ENCODE measurements at regions not wholly inside any gene's neighbourhood (a gene's known extent, or its start where the extent isn't known, plus 50 kb on each side); places are given as distances from the start of the nearest gene placed in this dataset.

DNA sequence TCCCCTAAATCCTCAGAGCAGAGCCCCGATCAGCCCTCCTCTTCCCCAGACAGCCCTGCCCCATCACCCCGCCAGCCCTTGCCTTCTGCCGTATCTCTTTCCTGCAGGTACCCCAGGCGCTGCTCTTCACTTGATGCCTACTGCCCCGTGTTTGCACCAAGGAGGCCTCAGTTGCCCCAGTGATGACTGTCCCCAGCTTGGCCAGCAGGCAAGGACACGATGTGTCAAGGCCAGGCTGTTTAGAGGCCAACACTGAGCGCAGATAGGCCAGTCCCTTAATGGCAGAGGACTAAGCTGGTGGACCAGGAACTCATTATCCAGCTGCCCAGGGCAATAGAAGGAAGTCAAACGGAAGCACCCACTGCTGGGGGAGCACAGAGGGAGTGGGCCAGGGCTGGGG lies 68.4 kb downstream of the CAMK2N1 start:
- H3K27ac ChIP-seq (ENCODE audit: poor library complexity, severe bottlenecking) = no peak overlapping the region
- H3K4me1 ChIP-seq (ENCODE audit: insufficient read depth, poor library complexity, severe bottlenecking) = no peaks in the 10 kb centered on the region
- no peak overlapping the region for H3K4me3 ChIP-seq (ENCODE audit: severe bottlenecking)
- H3K36me3 ChIP-seq (ENCODE audit: low read depth) = no peaks in the 10 kb centered on the region
- DNase-seq (ENCODE audit: low spot score) = no peak
- no peaks in the 10 kb centered on the region for H3K27me3 ChIP-seq (ENCODE audit: insufficient read depth, poor library complexity, severe bottlenecking)
- TF ChIP-seq CTCF (IDR thresholded peaks at IDR 0.05; ENCODE audit: poor library complexity, severe bottlenecking) = no peak
- no peaks in the 10 kb centered on the region for H3K9me3 ChIP-seq (ENCODE audit: severe bottlenecking)
- ATAC-seq (ENCODE audit: low read depth) = no peak

GRCh38 chr1:20416706-20417105 lies 69.3 kb downstream of the CAMK2N1 start:
- no peak for ATAC-seq (ENCODE audit: low read depth)
- TF ChIP-seq CTCF (IDR thresholded peaks at IDR 0.05; ENCODE audit: poor library complexity, severe bottlenecking) = no peak
- H3K27me3 ChIP-seq (ENCODE audit: insufficient read depth, poor library complexity, severe bottlenecking) = no peaks in the 10 kb centered on the region

GRCh38 chr1:20413776-20414140 lies 72.3 kb downstream of the CAMK2N1 start:
- Histone ChIP-seq H3K36me3 (ENCODE audit: low read depth) (no peaks in the 10 kb centered on the region), H3K27me3 (ENCODE audit: insufficient read depth, poor library complexity, severe bottlenecking) (no peaks in the 10 kb centered on the region), H3K27ac (ENCODE audit: poor library complexity, severe bottlenecking) (no peak overlapping the region), H3K4me3 (ENCODE audit: severe bottlenecking) (no peak overlapping the region), H3K9me3 (ENCODE audit: severe bottlenecking) (no peaks in the 10 kb centered on the region), H3K4me1 (ENCODE audit: insufficient read depth, poor library complexity, severe bottlenecking) (no peaks in the 10 kb centered on the region)
- DNase-seq (ENCODE audit: low spot score) (no peak), ATAC-seq (ENCODE audit: low read depth) (no peak)
- no peak for TF ChIP-seq CTCF (IDR thresholded peaks at IDR 0.05; ENCODE audit: poor library complexity, severe bottlenecking)

More at GRCh38 chr1:20416706-20417105, 69.3 kb downstream of the CAMK2N1 start:
- Histone ChIP-seq H3K36me3 (ENCODE audit: low read depth) (no peaks in the 10 kb centered on the region), H3K4me3 (ENCODE audit: severe bottlenecking) (no peak overlapping the region), H3K4me1 (ENCODE audit: insufficient read depth, poor library complexity, severe bottlenecking) (no peaks in the 10 kb centered on the region), H3K9me3 (ENCODE audit: severe bottlenecking) (no peaks in the 10 kb centered on the region), H3K27ac (ENCODE audit: poor library complexity, severe bottlenecking) (no peak overlapping the region)
- no peak for DNase-seq (ENCODE audit: low spot score)

DNA sequence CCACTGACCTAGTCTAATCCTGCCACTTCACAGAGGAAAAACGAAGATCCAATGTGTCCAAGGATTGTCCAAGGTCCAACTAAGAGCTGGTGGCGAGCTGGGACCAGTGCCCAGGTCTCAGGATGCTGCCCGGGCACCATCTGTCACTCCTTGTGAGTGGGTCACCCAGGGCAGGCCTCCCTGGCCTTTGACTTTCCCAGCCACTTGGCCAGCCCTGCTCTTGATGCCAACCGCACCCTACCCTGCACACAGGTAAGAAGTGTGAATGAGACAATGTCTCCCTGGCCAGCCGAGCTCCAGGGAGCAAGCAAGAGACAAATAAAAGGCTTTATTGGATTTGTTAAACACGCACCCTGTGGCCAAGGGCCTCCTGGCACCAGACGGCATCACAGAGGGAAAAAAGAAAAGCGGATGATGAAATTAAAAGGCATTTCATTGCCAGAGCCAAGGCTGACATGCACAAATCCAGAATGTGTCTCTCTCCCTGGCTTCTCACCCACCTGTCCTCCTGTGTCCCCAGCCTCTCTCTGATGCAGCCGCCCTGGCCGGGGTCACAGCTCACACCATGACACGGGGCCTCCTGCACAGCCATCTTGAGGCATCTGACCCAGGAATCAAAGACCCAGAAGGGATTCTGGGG lies 72.8 kb downstream of the CAMK2N1 start:
- no peak for TF ChIP-seq CTCF (IDR thresholded peaks at IDR 0.05; ENCODE audit: poor library complexity, severe bottlenecking)
- Histone ChIP-seq H3K27ac (ENCODE audit: poor library complexity, severe bottlenecking) (no peak overlapping the region), H3K4me1 (ENCODE audit: insufficient read depth, poor library complexity, severe bottlenecking) (no peaks in the 10 kb centered on the region), H3K9me3 (ENCODE audit: severe bottlenecking) (no peaks in the 10 kb centered on the region), H3K27me3 (ENCODE audit: insufficient read depth, poor library complexity, severe bottlenecking) (no peaks in the 10 kb centered on the region), H3K4me3 (ENCODE audit: severe bottlenecking) (no peak overlapping the region), H3K36me3 (ENCODE audit: low read depth) (no peaks in the 10 kb centered on the region)
- DNase-seq (ENCODE audit: low spot score) (no peak), ATAC-seq (ENCODE audit: low read depth) (no peak)

GRCh38 chr1:20411196-20411980 lies 74.6 kb downstream of the CAMK2N1 start:
- Histone ChIP-seq H3K4me3 (ENCODE audit: severe bottlenecking) (no peak overlapping the region), H3K4me1 (ENCODE audit: insufficient read depth, poor library complexity, severe bottlenecking) (no peaks in the 10 kb centered on the region), H3K27ac (ENCODE audit: poor library complexity, severe bottlenecking) (no peak overlapping the region), H3K9me3 (ENCODE audit: severe bottlenecking) (no peaks in the 10 kb centered on the region), H3K36me3 (ENCODE audit: low read depth) (no peaks in the 10 kb centered on the region), H3K27me3 (ENCODE audit: insufficient read depth, poor library complexity, severe bottlenecking) (no peaks in the 10 kb centered on the region)
- DNase-seq (ENCODE audit: low spot score) (peak; percentile 91), ATAC-seq (ENCODE audit: low read depth) (peak; percentile 100)
- no peak for TF ChIP-seq CTCF (IDR thresholded peaks at IDR 0.05; ENCODE audit: poor library complexity, severe bottlenecking)

Measured in RWPE2 (cell line).